GM12865 (cell line): ENCODE measurements at regions not wholly inside any gene's neighbourhood (a gene's known extent, or its start where the extent isn't known, plus 50 kb on each side); places are given as distances from the start of the nearest gene placed in this dataset.

Source experiments
- DNase-seq: peaks from one replicate; pipeline ENCODE4 v3.0.0; 2010; ENCODE audit warnings: low read depth
- H3K4me3 ChIP-seq: 2 replicates; pipeline ENCODE4 v1.5.1; 2011; ENCODE audit warnings: mild to moderate bottlenecking, low read depth, low read length, control low read depth
- TF ChIP-seq, protein P1 (sequence below): IDR thresholded peaks from 2 replicates; pipeline ENCODE4 v1.5.1; 2011; ENCODE audit warnings: low read length, control low read depth, low read depth, inconsistent platforms; ENCODE audit not compliant: insufficient read depth; ENCODE audit errors: missing control alignments

DNA sequence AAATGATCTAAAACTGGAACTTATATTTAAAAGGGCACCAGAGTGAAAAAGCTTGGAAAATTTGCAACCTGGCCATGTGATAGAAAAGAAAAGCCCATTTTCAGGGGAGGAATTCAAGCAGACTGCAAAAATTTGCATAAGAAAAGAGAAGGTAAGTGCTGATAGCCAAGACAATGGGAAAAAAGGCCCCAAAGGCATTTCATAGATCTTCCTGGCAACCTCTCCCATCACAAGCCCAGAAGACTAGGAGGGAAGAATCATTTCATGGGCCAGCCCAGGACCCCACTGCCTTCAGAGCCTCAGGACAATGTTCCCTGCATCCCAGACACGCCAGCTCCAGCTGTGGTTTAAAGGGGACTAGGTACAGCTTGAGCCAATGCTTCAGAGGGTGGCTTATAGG, 887.3 kb upstream of the DIAPH2 start:
- H3K4me3 ChIP-seq = no peak overlapping the region
- DNase-seq = no peak
- TF ChIP-seq, protein P1, sequence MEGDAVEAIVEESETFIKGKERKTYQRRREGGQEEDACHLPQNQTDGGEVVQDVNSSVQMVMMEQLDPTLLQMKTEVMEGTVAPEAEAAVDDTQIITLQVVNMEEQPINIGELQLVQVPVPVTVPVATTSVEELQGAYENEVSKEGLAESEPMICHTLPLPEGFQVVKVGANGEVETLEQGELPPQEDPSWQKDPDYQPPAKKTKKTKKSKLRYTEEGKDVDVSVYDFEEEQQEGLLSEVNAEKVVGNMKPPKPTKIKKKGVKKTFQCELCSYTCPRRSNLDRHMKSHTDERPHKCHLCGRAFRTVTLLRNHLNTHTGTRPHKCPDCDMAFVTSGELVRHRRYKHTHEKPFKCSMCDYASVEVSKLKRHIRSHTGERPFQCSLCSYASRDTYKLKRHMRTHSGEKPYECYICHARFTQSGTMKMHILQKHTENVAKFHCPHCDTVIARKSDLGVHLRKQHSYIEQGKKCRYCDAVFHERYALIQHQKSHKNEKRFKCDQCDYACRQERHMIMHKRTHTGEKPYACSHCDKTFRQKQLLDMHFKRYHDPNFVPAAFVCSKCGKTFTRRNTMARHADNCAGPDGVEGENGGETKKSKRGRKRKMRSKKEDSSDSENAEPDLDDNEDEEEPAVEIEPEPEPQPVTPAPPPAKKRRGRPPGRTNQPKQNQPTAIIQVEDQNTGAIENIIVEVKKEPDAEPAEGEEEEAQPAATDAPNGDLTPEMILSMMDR = no peak

DNA sequence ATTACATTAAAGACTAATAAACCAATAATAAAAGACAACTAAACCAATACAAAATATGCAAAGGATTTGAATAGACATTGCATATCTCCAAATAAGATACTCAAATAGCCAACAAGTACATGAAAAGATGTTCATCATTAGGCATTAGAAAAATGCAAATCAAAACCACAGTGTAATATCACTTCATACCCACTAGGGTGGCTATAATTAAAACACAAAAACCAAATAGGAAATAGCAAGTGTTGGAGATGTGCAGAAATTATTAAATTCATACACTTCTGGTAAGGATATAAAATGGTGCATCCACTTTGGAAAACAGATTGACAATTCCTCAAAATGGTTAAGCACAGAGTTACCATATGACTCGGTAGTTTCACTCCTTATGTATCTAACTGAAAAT, 860.8 kb upstream of the DIAPH2 start:
- DNase-seq = no peak
- TF ChIP-seq, protein P1 = no peak
- H3K4me3 ChIP-seq = no peak overlapping the region

DNA sequence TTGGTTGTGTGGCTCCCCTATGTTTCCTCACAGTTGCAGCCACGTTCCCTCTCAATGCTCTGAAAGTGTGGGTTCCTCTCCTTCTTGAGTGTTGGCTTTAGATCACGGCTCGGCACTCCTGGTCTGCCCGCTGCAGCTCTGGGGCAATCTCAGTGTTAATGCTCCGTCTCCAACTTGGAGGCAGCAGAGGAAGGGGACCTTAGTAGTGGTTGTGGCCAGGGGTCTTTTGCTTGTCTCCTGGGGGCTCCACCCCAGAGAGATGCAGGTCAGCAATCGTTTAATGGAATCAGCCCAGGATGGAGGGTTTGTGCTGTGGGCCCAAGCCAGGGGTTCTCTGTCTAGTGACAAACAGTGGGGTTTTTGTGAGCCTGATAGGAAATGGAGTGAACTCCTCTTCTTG, 849.4 kb upstream of the DIAPH2 start:
- TF ChIP-seq, protein P1 = no peak
- H3K4me3 ChIP-seq = no peak overlapping the region

DNA sequence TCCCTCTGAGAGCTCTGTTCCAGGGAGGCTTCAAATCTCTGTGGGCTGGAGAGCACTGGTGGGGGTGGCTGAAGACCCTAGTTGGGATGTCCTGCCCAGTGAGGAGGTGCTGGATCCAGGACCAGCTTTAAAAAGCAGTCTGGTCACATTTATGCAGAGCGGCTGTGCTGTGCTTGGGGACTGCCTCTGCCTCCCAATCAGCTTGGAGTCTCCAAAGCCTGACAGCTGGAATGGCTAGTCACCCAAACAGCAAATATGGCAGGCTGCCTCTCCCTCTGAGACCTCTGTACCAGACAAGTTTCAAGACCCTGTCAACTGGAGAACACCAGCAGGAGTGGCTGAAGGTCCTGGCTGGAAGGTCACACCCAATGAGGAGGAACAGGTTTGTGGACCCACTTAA, 848.1 kb upstream of the DIAPH2 start:
- TF ChIP-seq, protein P1 = no peak
- H3K4me3 ChIP-seq = no peak overlapping the region
- no peak for DNase-seq

More for the DNA sequence above, 849.4 kb upstream of the DIAPH2 start:
- no peak for DNase-seq

DNA sequence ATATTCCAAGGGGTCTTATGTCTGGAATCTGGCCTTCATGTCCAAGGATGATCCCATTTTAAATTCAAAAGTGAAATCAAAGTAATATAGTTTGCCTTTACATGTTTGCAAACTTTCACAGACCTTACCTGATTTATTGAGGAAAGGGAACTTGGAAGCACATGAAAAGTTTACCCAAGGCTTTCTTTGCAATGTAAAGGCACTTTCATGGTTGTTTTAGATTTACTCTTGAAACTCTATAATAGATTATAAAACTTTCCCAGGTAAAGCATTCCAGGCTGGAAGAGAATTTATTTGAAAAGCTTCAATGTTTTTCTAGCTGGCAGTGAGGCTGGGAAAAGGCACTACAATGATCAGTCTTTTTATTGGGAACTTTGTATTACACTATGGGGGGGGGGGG, 842.8 kb upstream of the DIAPH2 start:
- H3K4me3 ChIP-seq = no peak overlapping the region
- no peak for DNase-seq
- TF ChIP-seq, protein P1 = no peak

DNA sequence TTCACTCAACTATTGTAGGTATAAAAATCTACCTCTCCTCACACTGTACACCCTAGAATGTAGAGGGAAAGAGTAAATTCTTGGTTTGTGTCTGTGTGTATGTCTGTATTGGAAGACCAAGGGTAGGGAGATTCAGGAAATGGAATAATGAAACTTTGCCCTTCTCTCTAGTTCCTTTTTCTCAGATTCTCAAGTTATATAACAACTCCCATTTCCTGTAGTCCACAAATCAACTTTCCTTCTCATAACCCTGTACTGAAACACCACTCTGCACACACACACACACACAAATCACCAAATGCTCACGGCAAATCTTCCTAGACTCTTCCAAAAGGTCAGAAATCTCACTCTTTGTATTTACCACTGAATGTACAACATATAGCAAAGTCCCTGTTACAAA, 824.5 kb upstream of the DIAPH2 start:
- TF ChIP-seq, protein P1 = no peak
- no peak for DNase-seq
- no peak overlapping the region for H3K4me3 ChIP-seq

DNA sequence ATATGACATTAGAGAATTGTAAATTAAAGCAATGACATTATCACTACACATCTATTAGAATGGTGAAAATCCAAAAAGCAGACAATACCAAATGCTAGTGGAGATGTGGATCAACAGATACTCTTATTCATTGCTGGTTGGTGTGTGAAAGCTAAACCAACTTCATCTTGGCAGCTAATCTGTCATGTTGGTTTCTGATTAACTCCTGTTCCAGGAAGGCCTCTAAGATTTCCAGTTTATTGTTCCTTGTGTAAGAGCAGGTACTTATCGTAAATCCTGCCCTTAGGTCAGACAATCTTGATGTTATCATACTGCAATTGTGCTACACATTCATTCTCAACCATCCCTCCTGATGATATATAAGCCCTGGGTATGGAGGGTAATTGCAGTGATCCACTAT, 809.0 kb upstream of the DIAPH2 start:
- TF ChIP-seq, protein P1 = no peak
- DNase-seq = no peak

More for the DNA sequence above, 809.0 kb upstream of the DIAPH2 start:
- no peak overlapping the region for H3K4me3 ChIP-seq
